ENCODE measurements at regions not wholly inside any gene's neighbourhood (a gene's known extent, or its start where the extent isn't known, plus 50 kb on each side); places are given as distances from the start of the nearest gene placed in this dataset.

DNA sequence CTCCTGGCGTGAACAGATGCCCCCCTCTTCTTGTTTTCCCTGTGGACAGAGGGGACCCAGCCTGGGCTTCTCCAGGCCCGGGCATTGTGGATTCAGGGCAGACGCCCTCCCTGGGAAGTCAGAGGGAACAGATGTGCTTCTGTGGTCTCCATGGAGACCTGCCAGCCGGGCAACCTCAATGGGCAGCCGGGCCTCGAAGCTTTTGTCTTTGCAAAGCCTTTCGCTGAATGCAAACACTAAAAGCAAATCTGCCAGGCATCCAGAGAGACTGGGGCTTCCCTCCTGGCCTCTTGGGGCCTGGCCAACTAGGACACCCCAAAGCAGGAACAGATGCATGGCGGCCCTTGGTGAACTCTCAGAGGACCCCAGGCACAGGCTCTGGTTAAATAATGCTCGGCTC lies 370.0 kb upstream of the SULF2 start:
- no peak for TF ChIP-seq POLR2AphosphoS5 (IDR thresholded peaks at IDR 0.05; ENCODE audit: low read depth)
- no peak for TF ChIP-seq SPI1 (IDR thresholded peaks at IDR 0.05; ENCODE audit: borderline replicate concordance, low read depth)
- TF ChIP-seq, protein P1, sequence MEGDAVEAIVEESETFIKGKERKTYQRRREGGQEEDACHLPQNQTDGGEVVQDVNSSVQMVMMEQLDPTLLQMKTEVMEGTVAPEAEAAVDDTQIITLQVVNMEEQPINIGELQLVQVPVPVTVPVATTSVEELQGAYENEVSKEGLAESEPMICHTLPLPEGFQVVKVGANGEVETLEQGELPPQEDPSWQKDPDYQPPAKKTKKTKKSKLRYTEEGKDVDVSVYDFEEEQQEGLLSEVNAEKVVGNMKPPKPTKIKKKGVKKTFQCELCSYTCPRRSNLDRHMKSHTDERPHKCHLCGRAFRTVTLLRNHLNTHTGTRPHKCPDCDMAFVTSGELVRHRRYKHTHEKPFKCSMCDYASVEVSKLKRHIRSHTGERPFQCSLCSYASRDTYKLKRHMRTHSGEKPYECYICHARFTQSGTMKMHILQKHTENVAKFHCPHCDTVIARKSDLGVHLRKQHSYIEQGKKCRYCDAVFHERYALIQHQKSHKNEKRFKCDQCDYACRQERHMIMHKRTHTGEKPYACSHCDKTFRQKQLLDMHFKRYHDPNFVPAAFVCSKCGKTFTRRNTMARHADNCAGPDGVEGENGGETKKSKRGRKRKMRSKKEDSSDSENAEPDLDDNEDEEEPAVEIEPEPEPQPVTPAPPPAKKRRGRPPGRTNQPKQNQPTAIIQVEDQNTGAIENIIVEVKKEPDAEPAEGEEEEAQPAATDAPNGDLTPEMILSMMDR (IDR thresholded peaks at IDR 0.05; ENCODE audit: insufficient read depth, low read length): no peak
- TF ChIP-seq GABPA (IDR thresholded peaks at IDR 0.05; ENCODE audit: low read depth): no peak
- TF ChIP-seq, protein P2, sequence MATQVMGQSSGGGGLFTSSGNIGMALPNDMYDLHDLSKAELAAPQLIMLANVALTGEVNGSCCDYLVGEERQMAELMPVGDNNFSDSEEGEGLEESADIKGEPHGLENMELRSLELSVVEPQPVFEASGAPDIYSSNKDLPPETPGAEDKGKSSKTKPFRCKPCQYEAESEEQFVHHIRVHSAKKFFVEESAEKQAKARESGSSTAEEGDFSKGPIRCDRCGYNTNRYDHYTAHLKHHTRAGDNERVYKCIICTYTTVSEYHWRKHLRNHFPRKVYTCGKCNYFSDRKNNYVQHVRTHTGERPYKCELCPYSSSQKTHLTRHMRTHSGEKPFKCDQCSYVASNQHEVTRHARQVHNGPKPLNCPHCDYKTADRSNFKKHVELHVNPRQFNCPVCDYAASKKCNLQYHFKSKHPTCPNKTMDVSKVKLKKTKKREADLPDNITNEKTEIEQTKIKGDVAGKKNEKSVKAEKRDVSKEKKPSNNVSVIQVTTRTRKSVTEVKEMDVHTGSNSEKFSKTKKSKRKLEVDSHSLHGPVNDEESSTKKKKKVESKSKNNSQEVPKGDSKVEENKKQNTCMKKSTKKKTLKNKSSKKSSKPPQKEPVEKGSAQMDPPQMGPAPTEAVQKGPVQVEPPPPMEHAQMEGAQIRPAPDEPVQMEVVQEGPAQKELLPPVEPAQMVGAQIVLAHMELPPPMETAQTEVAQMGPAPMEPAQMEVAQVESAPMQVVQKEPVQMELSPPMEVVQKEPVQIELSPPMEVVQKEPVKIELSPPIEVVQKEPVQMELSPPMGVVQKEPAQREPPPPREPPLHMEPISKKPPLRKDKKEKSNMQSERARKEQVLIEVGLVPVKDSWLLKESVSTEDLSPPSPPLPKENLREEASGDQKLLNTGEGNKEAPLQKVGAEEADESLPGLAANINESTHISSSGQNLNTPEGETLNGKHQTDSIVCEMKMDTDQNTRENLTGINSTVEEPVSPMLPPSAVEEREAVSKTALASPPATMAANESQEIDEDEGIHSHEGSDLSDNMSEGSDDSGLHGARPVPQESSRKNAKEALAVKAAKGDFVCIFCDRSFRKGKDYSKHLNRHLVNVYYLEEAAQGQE (IDR thresholded peaks at IDR 0.05; ENCODE audit: insufficient replicate concordance, low read depth): no peak
- peaks cover 2% of the 10 kb centered on the region for H3K27me3 ChIP-seq (ENCODE audit: insufficient read depth, poor library complexity, severe bottlenecking)
- H3K27ac ChIP-seq (replicated peaks): no peak overlapping the region
- DNase-seq (ENCODE audit: low read depth in 1 of 2, low spot score in 1 of 2): no peak
- H3K4me3 ChIP-seq (replicated peaks; ENCODE audit: insufficient read depth, low read length): no peak overlapping the region

DNA sequence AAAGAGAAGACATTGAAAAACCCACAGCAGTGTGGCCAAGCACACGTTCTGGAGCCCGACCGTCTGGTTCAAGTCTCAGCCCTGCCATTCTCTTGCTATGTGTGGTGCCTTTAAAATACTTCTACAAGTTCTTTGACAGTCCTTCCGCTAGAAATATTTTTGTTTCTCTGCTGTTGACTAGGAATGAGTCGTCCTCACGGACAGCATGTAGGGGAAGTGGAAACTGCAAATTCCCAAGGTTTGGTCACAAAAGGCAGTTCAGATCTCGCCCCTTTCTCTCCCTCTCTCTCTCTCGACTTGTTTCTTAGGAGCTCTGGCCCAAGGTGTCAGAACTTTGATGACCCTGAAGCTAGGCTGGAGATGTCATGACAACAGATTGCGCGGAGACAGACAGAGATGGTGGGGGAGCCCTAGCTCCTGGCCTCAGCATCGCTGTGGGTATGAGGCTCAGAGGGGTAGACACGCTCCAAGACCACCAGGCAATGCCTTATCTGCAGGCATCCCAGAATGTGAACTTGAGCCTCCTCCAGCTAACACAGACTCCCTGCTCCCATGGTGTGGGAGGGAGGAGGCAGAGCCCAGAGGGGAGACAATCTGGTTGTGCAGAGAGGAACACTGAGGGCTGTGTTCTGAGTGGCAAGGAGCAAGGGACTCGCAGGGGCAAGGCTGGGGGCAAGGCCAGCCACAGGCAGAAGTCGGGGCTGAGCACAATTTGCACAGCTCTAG lies 368.9 kb upstream of the SULF2 start:
- no peak overlapping the region for H3K27ac ChIP-seq (replicated peaks)
- TF ChIP-seq, protein P2 (IDR thresholded peaks at IDR 0.05; ENCODE audit: insufficient replicate concordance, low read depth): no peak

DNA sequence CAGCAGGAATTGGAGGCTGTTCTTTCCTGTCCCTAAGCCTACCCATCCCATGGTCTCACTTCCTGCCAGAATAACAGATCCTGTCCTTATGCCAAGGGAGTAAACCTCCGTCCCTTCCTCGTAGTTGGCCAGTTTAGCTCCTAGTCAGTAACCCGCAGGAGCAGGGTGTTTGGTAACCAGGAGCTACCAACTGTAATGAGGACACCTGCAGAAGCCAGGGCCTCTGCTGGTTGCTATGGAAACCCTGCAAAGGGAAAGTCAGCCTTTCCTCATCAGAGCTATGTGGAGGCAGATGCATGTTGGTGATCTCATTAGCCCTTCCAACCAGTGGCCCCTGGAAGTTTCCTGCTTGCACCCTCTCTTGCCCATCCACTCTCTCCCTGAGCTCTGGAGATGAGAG lies 368.2 kb upstream of the SULF2 start:
- Histone ChIP-seq H3K27ac (replicated peaks) (no peak overlapping the region), H3K27me3 (ENCODE audit: insufficient read depth, poor library complexity, severe bottlenecking) (peaks cover 2% of the 10 kb centered on the region), H3K4me3 (replicated peaks; ENCODE audit: insufficient read depth, low read length) (no peak overlapping the region)
- TF ChIP-seq, protein P1 (IDR thresholded peaks at IDR 0.05; ENCODE audit: insufficient read depth, low read length): no peak
- TF ChIP-seq GABPA (IDR thresholded peaks at IDR 0.05; ENCODE audit: low read depth) (no peak), POLR2AphosphoS5 (IDR thresholded peaks at IDR 0.05; ENCODE audit: low read depth) (no peak)
- no peak for DNase-seq (ENCODE audit: low read depth in 1 of 2, low spot score in 1 of 2)

More for the DNA sequence above, 368.9 kb upstream of the SULF2 start:
- H3K27me3 ChIP-seq (ENCODE audit: insufficient read depth, poor library complexity, severe bottlenecking): peaks cover 2% of the 10 kb centered on the region
- DNase-seq (ENCODE audit: low read depth in 1 of 2, low spot score in 1 of 2): no peak
- H3K4me3 ChIP-seq (replicated peaks; ENCODE audit: insufficient read depth, low read length): no peak overlapping the region

DNA sequence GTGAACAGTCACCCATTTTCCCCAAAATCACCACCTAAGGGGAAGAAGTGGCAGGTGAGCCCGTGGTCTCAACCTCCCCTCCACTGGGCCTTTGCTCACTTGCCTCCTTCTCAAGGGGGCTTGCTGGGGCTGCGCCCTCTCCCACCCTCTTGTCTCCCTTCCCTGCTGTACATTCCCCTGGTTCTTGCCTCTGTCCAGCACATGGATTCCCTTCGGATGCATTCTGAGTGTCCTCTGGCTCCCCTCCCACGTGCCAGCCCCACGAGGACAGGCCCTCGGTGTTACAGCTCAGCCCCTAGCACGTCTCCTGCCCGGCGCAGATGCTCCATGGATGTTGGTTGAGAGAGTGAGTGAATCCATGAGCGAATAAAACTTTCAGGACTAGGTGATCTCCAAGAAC lies 367.8 kb upstream of the SULF2 start:
- Histone ChIP-seq H3K27ac (replicated peaks) (no peak overlapping the region), H3K27me3 (ENCODE audit: insufficient read depth, poor library complexity, severe bottlenecking) (no peaks in the 10 kb centered on the region), H3K4me3 (replicated peaks; ENCODE audit: insufficient read depth, low read length) (no peak overlapping the region)
- no peak for TF ChIP-seq POLR2AphosphoS5 (IDR thresholded peaks at IDR 0.05; ENCODE audit: low read depth)
- no peak for DNase-seq (ENCODE audit: low read depth in 1 of 2, low spot score in 1 of 2)

DNA sequence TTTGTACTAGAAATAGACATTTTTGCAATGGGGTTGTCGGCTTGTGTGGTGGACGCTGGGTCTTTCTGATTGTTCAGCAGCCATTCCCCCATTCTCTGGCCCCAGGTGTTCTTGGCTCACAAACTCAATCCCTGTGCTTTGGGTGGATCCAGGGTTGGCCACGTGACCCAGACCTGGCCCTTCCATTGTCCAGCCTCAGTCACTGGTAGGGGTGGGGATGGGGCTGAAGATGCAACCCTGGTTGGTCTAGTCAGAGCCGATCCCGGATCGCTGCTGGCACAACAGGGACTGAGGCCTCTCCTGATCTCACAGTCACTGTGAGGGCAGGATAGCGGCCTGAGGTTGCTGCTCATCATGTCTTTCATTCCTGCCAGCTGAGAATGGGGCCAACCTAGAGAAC lies 365.3 kb upstream of the SULF2 start:
- DNase-seq (ENCODE audit: low read depth in 1 of 2, low spot score in 1 of 2): no peak
- Histone ChIP-seq H3K4me3 (replicated peaks; ENCODE audit: insufficient read depth, low read length) (no peak overlapping the region), H3K27me3 (ENCODE audit: insufficient read depth, poor library complexity, severe bottlenecking) (no peaks in the 10 kb centered on the region)

More for the DNA sequence above, 365.3 kb upstream of the SULF2 start:
- TF ChIP-seq SPI1 (IDR thresholded peaks at IDR 0.05; ENCODE audit: borderline replicate concordance, low read depth) (no peak), POLR2AphosphoS5 (IDR thresholded peaks at IDR 0.05; ENCODE audit: low read depth) (no peak), GABPA (IDR thresholded peaks at IDR 0.05; ENCODE audit: low read depth) (no peak)
- TF ChIP-seq, protein P2 (IDR thresholded peaks at IDR 0.05; ENCODE audit: insufficient replicate concordance, low read depth): no peak
- TF ChIP-seq, protein P1 (IDR thresholded peaks at IDR 0.05; ENCODE audit: insufficient read depth, low read length): no peak
- H3K27ac ChIP-seq (replicated peaks): no peak overlapping the region
